Neural cell (in vitro differentiated cells): ENCODE measurements at regions not wholly inside any gene's neighbourhood (a gene's known extent, or its start where the extent isn't known, plus 50 kb on each side); places are given as distances from the start of the nearest gene placed in this dataset.

Experiments used
- H2AFZ ChIP-seq: fragments of 200-600, 300-800 bp; sonication (generic), shearing (Covaris generic); 2 replicates; pipeline ENCODE4 v1.6.0; 2014; ENCODE audit warnings: low read depth, mild to moderate bottlenecking, antibody characterized with exemption, low read length, moderate library complexity
- H3F3A ChIP-seq: fragments of 200-600 bp; shearing (Covaris generic); 2 replicates; pipeline ENCODE4 v1.6.1; 2016; ENCODE audit warnings: mild to moderate bottlenecking, moderate library complexity, mixed read lengths, antibody characterized with exemption, low read length; ENCODE audit not compliant: insufficient read depth, poor library complexity, severe bottlenecking
- H3K27ac ChIP-seq: fragments of 200-600, 300-800 bp; sonication (generic), shearing (Covaris generic); 2 replicates; pipeline ENCODE4 v1.5.1; 2014; ENCODE audit warnings: mild to moderate bottlenecking, low read length, moderate library complexity
- H3K27me3 ChIP-seq: fragments of 300-800, 200-600 bp; sonication (generic), shearing (Covaris generic); 2 replicates; pipeline ENCODE4 v1.6.0; 2014; ENCODE audit warnings: mild to moderate bottlenecking, low read depth, low read length, moderate library complexity; ENCODE audit not compliant: insufficient read depth
- H3K36me3 ChIP-seq: fragments of 300-800, 200-600 bp; sonication (generic), shearing (Covaris generic); 2 replicates; pipeline ENCODE4 v1.5.1; 2014; ENCODE audit warnings: mild to moderate bottlenecking, antibody characterized with exemption, low read length, moderate library complexity; ENCODE audit not compliant: insufficient read depth
- H3K4me2 ChIP-seq: fragments of 300-800, 200-600 bp; sonication (generic), shearing (Covaris generic); 2 replicates; pipeline ENCODE4 v1.6.0; 2014; ENCODE audit warnings: mild to moderate bottlenecking, low read length
- H3K4me3 ChIP-seq: fragments of 300-800, 200-600 bp; sonication (generic), shearing (Covaris generic); 2 replicates; pipeline ENCODE4 v1.5.1; 2014; ENCODE audit warnings: mild to moderate bottlenecking, low read length, moderate library complexity
- H3K79me2 ChIP-seq: fragments of 200-600 bp; shearing (Covaris generic); replicated peaks from 2 replicates; pipeline ENCODE4 v1.6.0; 2014; ENCODE audit warnings: mild to moderate bottlenecking, low read length, moderate library complexity; ENCODE audit not compliant: insufficient read depth
- H3K9ac ChIP-seq: fragments of 300-800, 200-600 bp; sonication (generic), shearing (Covaris generic); 2 replicates; pipeline ENCODE4 v1.6.1; 2016; ENCODE audit warnings: mild to moderate bottlenecking, low read length, mixed read lengths
- H3K9me2 ChIP-seq: fragments of 200-600 bp; shearing (Covaris generic); 2 replicates; pipeline ENCODE4 v1.6.1; 2016; ENCODE audit warnings: mild to moderate bottlenecking, low read length, mixed read lengths; ENCODE audit not compliant: insufficient read depth
- H3K9me3 ChIP-seq: fragments of 200-600, 300-800 bp; sonication (generic), shearing (Covaris generic); 2 replicates; pipeline ENCODE4 v1.6.1; 2016; ENCODE audit warnings: mild to moderate bottlenecking, mixed run types, low read length, moderate library complexity, mixed read lengths
- H4K20me1 ChIP-seq: fragments of 200-600 bp; shearing (Covaris generic); 2 replicates; pipeline ENCODE4 v1.6.1; 2016; ENCODE audit warnings: mild to moderate bottlenecking, mixed run types; ENCODE audit not compliant: insufficient read depth
- EP300 ChIP-seq: fragments of 450-650 bp; conservative IDR thresholded peaks from 2 replicates; pipeline ENCODE4 v1.6.1; 2014; ENCODE audit warnings: antibody characterized with exemption, mild to moderate bottlenecking, moderate library complexity; ENCODE audit not compliant: poor library complexity, severe bottlenecking
- EZH2 ChIP-seq: fragments of 200-600, 300-800 bp; shearing (Covaris generic), sonication (generic); IDR thresholded peaks from 2 replicates; pipeline ENCODE4 v1.6.1; 2014; ENCODE audit warnings: antibody characterized with exemption, low read length, borderline replicate concordance, mild to moderate bottlenecking; ENCODE audit not compliant: insufficient read depth, poor library complexity, severe bottlenecking
- TAF1 ChIP-seq: IDR thresholded peaks from 2 replicates; pipeline ENCODE4 v1.6.1; 2012; ENCODE audit warnings: low read depth
- small RNA-seq, 3 experiments: library from RNA; depleted of rRNA; stranded (forward); fragments of <200 nt; gene quantifications; one replicate each; pipeline ENCODE3, GENCODE V24; 2012
- TF ChIP-seq, protein P1 (sequence below): fragments of 450-650 bp; IDR thresholded peaks from 2 replicates; pipeline ENCODE4 v1.5.1; 2014; ENCODE audit warnings: antibody characterized with exemption, mild to moderate bottlenecking, moderate library complexity; ENCODE audit not compliant: poor library complexity, severe bottlenecking

- Histone ChIP-seq H3K79me2 (no peaks in the 10 kb centered on the region), H2AFZ (no peak overlapping the region), H3K27me3 (no peaks in the 10 kb centered on the region), H3K9me2 (no peaks in the 10 kb centered on the region), H3K9ac (no peak overlapping the region), H3K4me3 (no peak overlapping the region), H3K36me3 (no peaks in the 10 kb centered on the region), H3K4me2 (no peak overlapping the region), H3K9me3 (no peaks in the 10 kb centered on the region), H4K20me1 (no peaks in the 10 kb centered on the region), H3K27ac (no peak overlapping the region), H3F3A (no peaks in the 10 kb centered on the region)
- no peak for TF ChIP-seq EZH2
- no peak for TF ChIP-seq TAF1
- no peak for TF ChIP-seq EP300
- TF ChIP-seq, protein P1, sequence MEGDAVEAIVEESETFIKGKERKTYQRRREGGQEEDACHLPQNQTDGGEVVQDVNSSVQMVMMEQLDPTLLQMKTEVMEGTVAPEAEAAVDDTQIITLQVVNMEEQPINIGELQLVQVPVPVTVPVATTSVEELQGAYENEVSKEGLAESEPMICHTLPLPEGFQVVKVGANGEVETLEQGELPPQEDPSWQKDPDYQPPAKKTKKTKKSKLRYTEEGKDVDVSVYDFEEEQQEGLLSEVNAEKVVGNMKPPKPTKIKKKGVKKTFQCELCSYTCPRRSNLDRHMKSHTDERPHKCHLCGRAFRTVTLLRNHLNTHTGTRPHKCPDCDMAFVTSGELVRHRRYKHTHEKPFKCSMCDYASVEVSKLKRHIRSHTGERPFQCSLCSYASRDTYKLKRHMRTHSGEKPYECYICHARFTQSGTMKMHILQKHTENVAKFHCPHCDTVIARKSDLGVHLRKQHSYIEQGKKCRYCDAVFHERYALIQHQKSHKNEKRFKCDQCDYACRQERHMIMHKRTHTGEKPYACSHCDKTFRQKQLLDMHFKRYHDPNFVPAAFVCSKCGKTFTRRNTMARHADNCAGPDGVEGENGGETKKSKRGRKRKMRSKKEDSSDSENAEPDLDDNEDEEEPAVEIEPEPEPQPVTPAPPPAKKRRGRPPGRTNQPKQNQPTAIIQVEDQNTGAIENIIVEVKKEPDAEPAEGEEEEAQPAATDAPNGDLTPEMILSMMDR, result no peak
These were observed 193.6 kb upstream of the HTR2C start for GRCh38 chrX:114390251-114390796.

Small RNA genes lying in the stretch of these regions (small RNA-seq; reads per million reads assigned to genes)
- 0 reads per million in 3 experiments for gene AL953862.1
